Kidney (tissue), 13 donors: ENCODE measurements at regions not wholly inside any gene's neighbourhood (a gene's known extent, or its start where the extent isn't known, plus 50 kb on each side); places are given as distances from the start of the nearest gene placed in this dataset.

Experiments
- DNase-seq, 5 donors: peaks; one replicate each; pipeline ENCODE4 v3.0.0-alpha.2; 2013 to 2020
- FAIRE-seq: peaks from 2 replicates; lab custom pipeline; 2012; peaks lifted over from hg19 to GRCh38; lab: Jason Lieb, UNC
- H3K27ac ChIP-seq, 2 donors: one replicate each; pipeline ENCODE4 v1.7.0; 2013; ENCODE audit warnings: low read depth in 2 of 2, low read length in 2 of 2, inconsistent platforms in 1 of 2
- H3K27me3 ChIP-seq: one replicate; pipeline ENCODE4 v1.7.1; 2013; ENCODE audit warnings: low read length, inconsistent platforms; ENCODE audit not compliant: control insufficient read depth, insufficient read depth
- H3K36me3 ChIP-seq, 3 donors: one replicate each; pipeline versions ENCODE4 v1.7.0 to v1.7.1; 2013; ENCODE audit warnings: low read length in 3 of 3, control low read depth in 1 of 3, inconsistent platforms in 1 of 3; ENCODE audit not compliant: insufficient read depth in 3 of 3, control insufficient read depth in 2 of 3
- H3K4me1 ChIP-seq, 3 donors: one replicate each; pipeline versions ENCODE4 v1.7.0 to v1.7.1; 2013; ENCODE audit warnings: low read length in 3 of 3, inconsistent platforms in 1 of 3, low read depth in 1 of 3; ENCODE audit not compliant: control insufficient read depth in 2 of 3, insufficient read depth in 2 of 3
- H3K4me3 ChIP-seq, 3 donors: one replicate each; pipeline versions ENCODE4 v1.7.0 to v1.8.1; 2013; ENCODE audit warnings: low read length in 3 of 3, control low read depth in 1 of 3, inconsistent platforms in 1 of 3
- H3K9ac ChIP-seq, 3 donors: one replicate each; pipeline versions ENCODE4 v1.7.0 to v1.7.1; 2013; ENCODE audit warnings: low read length in 3 of 3, control low read depth in 1 of 3, inconsistent platforms in 1 of 3
- H3K9me3 ChIP-seq, 3 donors: one replicate each; pipeline versions ENCODE4 v1.7.0 to v1.7.1; 2013; ENCODE audit warnings: low read length in 3 of 3, control low read depth in 1 of 3, inconsistent platforms in 1 of 3; ENCODE audit not compliant: control insufficient read depth in 2 of 3, insufficient read depth in 1 of 3
- intact Hi-C: fragments of 100-400 bp; cut with DNase I; formaldehyde crosslinking; loops from one replicate; pipeline ENCODE4 v1.11.1; 2022
- TF ChIP-seq, protein P1 (sequence below): IDR thresholded peaks from 3 replicates; pipeline ENCODE4 v1.5.1; 2012; ENCODE audit warnings: mild to moderate bottlenecking, moderate library complexity, borderline replicate concordance; ENCODE audit not compliant: insufficient read depth; ENCODE audit errors: extremely low read depth
- donor health status: control.
- donor health status: control.
- donor health status: control.
- donor health status: control.
- donor health status: control.
- donor health status: DM: yes; HTN: yes; CAD: no.
- donor health status: Normal renal cell carcinoma (clear cell type).

DNA sequence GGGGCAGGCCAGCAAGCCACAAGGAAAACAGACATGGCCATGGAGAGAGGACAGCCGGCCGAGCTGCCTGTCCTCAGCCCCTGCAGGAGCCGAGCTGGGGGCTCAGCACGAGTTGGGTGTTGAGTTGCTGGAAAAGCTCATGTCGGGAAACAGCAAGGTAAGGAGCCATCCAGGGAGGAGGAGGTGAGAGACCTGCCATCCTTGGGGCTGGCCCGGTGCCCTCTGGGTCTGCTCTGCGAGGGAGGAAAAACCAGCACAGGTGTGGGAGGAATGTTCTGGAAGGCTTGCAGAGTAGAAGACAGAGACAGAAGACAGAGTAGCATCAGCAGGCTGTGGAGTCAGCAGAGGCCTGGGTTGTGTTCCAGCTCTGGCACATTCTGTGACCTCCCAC lies 548.8 kb downstream of the PTPRU start:
- Histone ChIP-seq H3K4me1 (no peaks in the 10 kb centered on the region), H3K9ac (no peak overlapping the region), H3K27ac (no peak overlapping the region), H3K27me3 (no peaks in the 10 kb centered on the region), H3K36me3 (no peaks in the 10 kb centered on the region), H3K9me3 (no peaks in the 10 kb centered on the region), H3K4me3 (no peak overlapping the region)
- TF ChIP-seq, protein P1, sequence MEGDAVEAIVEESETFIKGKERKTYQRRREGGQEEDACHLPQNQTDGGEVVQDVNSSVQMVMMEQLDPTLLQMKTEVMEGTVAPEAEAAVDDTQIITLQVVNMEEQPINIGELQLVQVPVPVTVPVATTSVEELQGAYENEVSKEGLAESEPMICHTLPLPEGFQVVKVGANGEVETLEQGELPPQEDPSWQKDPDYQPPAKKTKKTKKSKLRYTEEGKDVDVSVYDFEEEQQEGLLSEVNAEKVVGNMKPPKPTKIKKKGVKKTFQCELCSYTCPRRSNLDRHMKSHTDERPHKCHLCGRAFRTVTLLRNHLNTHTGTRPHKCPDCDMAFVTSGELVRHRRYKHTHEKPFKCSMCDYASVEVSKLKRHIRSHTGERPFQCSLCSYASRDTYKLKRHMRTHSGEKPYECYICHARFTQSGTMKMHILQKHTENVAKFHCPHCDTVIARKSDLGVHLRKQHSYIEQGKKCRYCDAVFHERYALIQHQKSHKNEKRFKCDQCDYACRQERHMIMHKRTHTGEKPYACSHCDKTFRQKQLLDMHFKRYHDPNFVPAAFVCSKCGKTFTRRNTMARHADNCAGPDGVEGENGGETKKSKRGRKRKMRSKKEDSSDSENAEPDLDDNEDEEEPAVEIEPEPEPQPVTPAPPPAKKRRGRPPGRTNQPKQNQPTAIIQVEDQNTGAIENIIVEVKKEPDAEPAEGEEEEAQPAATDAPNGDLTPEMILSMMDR: no peak
- intact Hi-C loops: no loop called here
- no peak for FAIRE-seq
- DNase-seq: no peak

DNA sequence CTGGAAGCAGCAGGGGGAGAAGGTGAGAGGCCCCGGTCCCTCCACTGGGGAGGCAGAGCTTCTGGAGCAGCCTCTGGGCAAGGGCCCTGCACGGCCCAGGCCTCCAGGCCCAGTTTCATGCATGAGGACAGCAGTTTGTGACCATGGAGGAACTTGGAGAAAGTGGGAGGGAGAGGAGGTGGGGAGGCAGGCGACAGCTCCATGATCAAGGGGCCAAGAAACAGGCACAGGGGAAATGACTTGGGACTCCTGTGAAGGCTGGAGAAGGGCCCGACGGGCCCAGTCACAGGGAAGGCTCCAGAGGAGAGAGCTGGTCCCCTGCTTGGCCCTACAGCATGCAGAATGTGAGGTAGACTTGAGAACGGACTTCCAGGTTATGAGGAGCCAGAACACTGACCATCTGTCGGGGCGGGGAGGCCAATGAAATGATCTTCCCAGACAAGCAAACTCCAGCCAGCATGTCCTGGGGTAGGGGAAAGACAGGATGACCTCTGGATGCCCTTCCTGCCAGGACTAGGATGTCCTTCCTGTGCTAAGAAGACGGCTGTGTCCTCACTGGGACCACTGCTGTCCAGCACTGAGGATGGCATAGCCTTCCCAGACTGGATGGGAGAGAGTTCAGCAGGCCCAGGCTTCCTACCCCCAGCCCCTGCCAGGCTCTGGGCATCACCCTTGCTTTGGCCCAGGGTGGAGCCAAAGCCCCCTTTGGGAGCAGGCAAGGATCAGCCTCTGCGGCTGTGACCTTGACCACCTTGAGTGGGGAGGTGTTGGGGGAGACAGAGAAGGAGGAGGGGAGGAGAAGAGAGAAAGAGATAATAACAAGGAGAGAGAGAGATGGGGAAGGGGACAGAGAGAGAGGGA lies 548.2 kb downstream of the PTPRU start:
- intact Hi-C loops: no loop called here
- no peaks in the 10 kb centered on the region for H3K9me3 ChIP-seq
- no peaks in the 10 kb centered on the region for H3K27me3 ChIP-seq
- H3K4me3 ChIP-seq: no peak overlapping the region
- no peaks in the 10 kb centered on the region for H3K36me3 ChIP-seq
- DNase-seq (no peak), FAIRE-seq (no peak)
- H3K27ac ChIP-seq: no peak overlapping the region
- H3K9ac ChIP-seq: no peak overlapping the region
- H3K4me1 ChIP-seq: no peaks in the 10 kb centered on the region
- TF ChIP-seq, protein P1: no peak

DNA sequence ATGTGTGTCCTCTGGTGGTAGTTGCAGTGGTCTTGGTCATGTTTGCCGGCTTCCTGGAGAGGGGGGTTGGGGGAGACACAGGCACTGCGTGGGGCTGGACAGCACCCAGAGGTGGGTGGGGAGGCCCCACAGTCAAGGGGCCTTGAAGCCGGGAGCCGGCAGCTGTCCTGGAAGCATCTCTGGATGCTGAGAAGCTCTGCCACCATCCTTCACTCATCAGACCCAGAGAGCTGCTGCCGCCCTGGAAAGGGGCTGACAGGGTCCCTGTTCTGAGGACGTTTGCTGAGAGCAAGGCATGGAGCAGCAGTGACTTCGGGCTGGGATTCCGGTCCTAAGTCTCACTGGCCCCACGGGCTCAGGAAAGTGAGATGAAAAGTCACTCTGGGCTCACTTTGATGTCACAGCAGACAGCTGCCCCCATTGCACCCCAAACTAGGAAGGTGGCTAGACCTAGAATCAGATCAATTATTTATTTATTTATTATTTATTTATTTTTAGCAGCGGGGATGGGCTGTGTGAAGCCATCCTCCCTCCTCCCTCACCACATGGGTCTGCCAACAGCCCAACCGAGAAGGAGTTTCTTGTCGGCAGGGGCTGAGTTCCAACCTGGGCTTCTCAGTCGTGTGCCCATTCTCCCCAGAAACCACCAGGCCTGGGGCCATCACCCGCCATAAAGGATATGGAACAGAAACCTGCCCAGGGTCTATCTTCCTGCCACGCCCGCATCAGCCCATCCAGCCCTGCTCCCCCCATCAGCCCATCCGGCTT lies 547.4 kb downstream of the PTPRU start:
- Histone ChIP-seq H3K27ac (no peak overlapping the region), H3K9ac (no peak overlapping the region), H3K4me1 (no peaks in the 10 kb centered on the region), H3K4me3 (no peak overlapping the region), H3K9me3 (no peaks in the 10 kb centered on the region), H3K27me3 (no peaks in the 10 kb centered on the region), H3K36me3 (no peaks in the 10 kb centered on the region)
- FAIRE-seq: no peak
- TF ChIP-seq, protein P1: no peak
- intact Hi-C loops: no loop called here
- DNase-seq: no peak
